Upper lobe of right lung (tissue), 1 donor: ENCODE measurements at regions not wholly inside any gene's neighbourhood (a gene's known extent, or its start where the extent isn't known, plus 50 kb on each side); places are given as distances from the start of the nearest gene placed in this dataset.

Experiments
- ATAC-seq: fragments of 200-7000 bp; cut with Tn5 transposase; one replicate; pipeline ENCODE4 v1.9.1; 2020; ENCODE audit warnings: mild to moderate bottlenecking, moderate library complexity
- DNase-seq: peaks from one replicate; pipeline ENCODE4 v3.0.0-alpha.2; 2020
- H3K27ac ChIP-seq: fragments of 200-600 bp; one replicate; pipeline ENCODE4 v1.8.0; 2022
- H3K27me3 ChIP-seq: fragments of 200-600 bp; one replicate; pipeline ENCODE4 v1.8.0; 2022; ENCODE audit warnings: mild to moderate bottlenecking
- H3K36me3 ChIP-seq: fragments of 200-600 bp; one replicate; pipeline ENCODE4 v1.8.0; 2022
- H3K4me1 ChIP-seq: fragments of 200-600 bp; one replicate; pipeline ENCODE4 v1.8.0; 2022
- H3K4me3 ChIP-seq: fragments of 200-600 bp; one replicate; pipeline ENCODE4 v1.8.0; 2022; ENCODE audit warnings: mild to moderate bottlenecking
- H3K9me3 ChIP-seq: fragments of 200-600 bp; one replicate; pipeline ENCODE4 v1.8.0; 2022
- intact Hi-C: fragments of 100-400 bp; cut with DNase I; formaldehyde crosslinking; loops from one replicate; pipeline ENCODE4 v1.11.0; 2022
- TF ChIP-seq, protein P1 (sequence below): fragments of 200-600 bp; IDR thresholded peaks from one replicate; pipeline ENCODE4 v1.8.0; 2022; ENCODE audit warnings: antibody characterized with exemption
- donor health status: DM: no; HTN: yes; CAD: no; lungs with severe emphysema.

DNA sequence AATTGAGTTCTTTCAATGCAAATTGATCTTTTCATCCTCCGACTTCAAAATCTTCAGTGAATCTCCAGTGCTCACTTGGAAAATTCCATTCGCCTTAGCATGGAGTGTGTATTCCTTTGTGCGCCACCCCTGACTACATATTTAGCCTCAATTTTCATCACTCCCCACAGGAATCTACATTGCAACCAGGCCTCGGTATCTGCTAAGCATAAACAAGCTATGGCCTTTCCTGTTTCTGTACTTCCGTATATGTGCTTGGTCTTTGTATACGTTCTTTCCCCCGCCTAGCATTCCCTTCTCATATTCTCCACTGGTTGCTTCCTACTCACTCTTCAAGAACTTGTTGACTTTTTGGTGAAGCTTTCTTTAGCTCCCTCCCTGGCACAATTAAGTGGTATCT is 470.8 kb downstream of the LMO4 start:
- no peak overlapping the region for H3K27ac ChIP-seq
- intact Hi-C loops = no loop called here
- H3K36me3 ChIP-seq = no peaks in the 10 kb centered on the region
- TF ChIP-seq, protein P1, sequence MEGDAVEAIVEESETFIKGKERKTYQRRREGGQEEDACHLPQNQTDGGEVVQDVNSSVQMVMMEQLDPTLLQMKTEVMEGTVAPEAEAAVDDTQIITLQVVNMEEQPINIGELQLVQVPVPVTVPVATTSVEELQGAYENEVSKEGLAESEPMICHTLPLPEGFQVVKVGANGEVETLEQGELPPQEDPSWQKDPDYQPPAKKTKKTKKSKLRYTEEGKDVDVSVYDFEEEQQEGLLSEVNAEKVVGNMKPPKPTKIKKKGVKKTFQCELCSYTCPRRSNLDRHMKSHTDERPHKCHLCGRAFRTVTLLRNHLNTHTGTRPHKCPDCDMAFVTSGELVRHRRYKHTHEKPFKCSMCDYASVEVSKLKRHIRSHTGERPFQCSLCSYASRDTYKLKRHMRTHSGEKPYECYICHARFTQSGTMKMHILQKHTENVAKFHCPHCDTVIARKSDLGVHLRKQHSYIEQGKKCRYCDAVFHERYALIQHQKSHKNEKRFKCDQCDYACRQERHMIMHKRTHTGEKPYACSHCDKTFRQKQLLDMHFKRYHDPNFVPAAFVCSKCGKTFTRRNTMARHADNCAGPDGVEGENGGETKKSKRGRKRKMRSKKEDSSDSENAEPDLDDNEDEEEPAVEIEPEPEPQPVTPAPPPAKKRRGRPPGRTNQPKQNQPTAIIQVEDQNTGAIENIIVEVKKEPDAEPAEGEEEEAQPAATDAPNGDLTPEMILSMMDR = no peak
- no peaks in the 10 kb centered on the region for H3K4me1 ChIP-seq
- no peak for DNase-seq
- ATAC-seq = no peak
- H3K4me3 ChIP-seq = no peak overlapping the region
- H3K9me3 ChIP-seq = no peaks in the 10 kb centered on the region
- no peaks in the 10 kb centered on the region for H3K27me3 ChIP-seq

- no peak for DNase-seq
- intact Hi-C loops = no loop called here
- no peaks in the 10 kb centered on the region for H3K9me3 ChIP-seq
- no peaks in the 10 kb centered on the region for H3K36me3 ChIP-seq
- no peaks in the 10 kb centered on the region for H3K27me3 ChIP-seq
- H3K4me1 ChIP-seq = no peaks in the 10 kb centered on the region
- H3K27ac ChIP-seq = no peak overlapping the region
- TF ChIP-seq, protein P1 = no peak
- ATAC-seq = no peak
- H3K4me3 ChIP-seq = no peak overlapping the region
Observed at GRCh38 chr1:87800006-87800405, 471.3 kb downstream of the LMO4 start.

- H3K36me3 ChIP-seq = no peaks in the 10 kb centered on the region
- DNase-seq (no peak), ATAC-seq (no peak)
- TF ChIP-seq, protein P1 = no peak
- H3K4me1 ChIP-seq = no peaks in the 10 kb centered on the region
- no peak overlapping the region for H3K27ac ChIP-seq
- intact Hi-C loops = no loop called here
- no peak overlapping the region for H3K4me3 ChIP-seq
- no peaks in the 10 kb centered on the region for H3K9me3 ChIP-seq
- H3K27me3 ChIP-seq = no peaks in the 10 kb centered on the region
Observed at GRCh38 chr1:87803375-87803774, 474.7 kb downstream of the LMO4 start.

DNA sequence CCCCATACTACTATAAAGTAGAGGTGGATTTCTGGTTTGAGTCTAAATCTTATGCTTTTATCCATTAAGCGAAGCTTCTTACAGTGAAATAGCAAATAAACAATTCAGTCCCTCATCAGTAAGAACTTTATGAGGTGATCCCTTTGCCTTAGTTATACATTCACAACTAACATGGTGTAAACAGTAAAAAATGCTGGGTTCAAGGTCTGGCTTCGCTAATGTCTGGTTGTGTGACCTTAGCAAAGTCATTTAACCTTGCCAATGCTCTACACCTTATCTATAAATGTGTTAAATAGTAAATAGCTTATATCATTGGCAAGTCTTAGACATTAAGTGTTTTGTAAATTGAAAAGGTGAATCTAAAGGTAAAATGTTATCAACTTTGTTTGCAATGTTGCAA is 475.4 kb downstream of the LMO4 start:
- H3K27me3 ChIP-seq = no peaks in the 10 kb centered on the region
- TF ChIP-seq, protein P1 = no peak
- H3K36me3 ChIP-seq = no peaks in the 10 kb centered on the region
- no peak overlapping the region for H3K27ac ChIP-seq
- no peak for DNase-seq
- ATAC-seq = no peak
- intact Hi-C loops = no loop called here
- H3K4me3 ChIP-seq = no peak overlapping the region
- no peaks in the 10 kb centered on the region for H3K4me1 ChIP-seq
- no peaks in the 10 kb centered on the region for H3K9me3 ChIP-seq

GRCh38 chr1:87805666-87806378 is 477.1 kb downstream of the LMO4 start:
- TF ChIP-seq, protein P1 = no peak
- Histone ChIP-seq H3K9me3 (no peaks in the 10 kb centered on the region), H3K27me3 (no peaks in the 10 kb centered on the region), H3K36me3 (no peaks in the 10 kb centered on the region), H3K4me3 (peak overlapping the region; percentile 16), H3K4me1 (no peaks in the 10 kb centered on the region), H3K27ac (no peak overlapping the region)
- ATAC-seq = peak; percentile 62
- intact Hi-C loops = no loop called here
- no peak for DNase-seq
